Adipocyte (in vitro differentiated cells): ENCODE measurements at regions not wholly inside any gene's neighbourhood (a gene's known extent, or its start where the extent isn't known, plus 50 kb on each side); places are given as distances from the start of the nearest gene placed in this dataset.

ENCODE experiments used
- DNase-seq: peaks from one replicate; pipeline ENCODE4 v3.0.0-alpha.2; 2015; ENCODE audit warnings: low read depth
- H3K27me3 ChIP-seq: replicated peaks from 2 replicates; pipeline ENCODE4 v1.7.0; 2013; ENCODE audit warnings: mild to moderate bottlenecking, low read length, moderate library complexity; ENCODE audit not compliant: control insufficient read depth, insufficient read depth
- H3K36me3 ChIP-seq: 2 replicates; pipeline ENCODE4 v1.7.0; 2013; ENCODE audit warnings: low read length, mild to moderate bottlenecking, moderate library complexity; ENCODE audit not compliant: control insufficient read depth, insufficient read depth, severe bottlenecking
- H3K4me1 ChIP-seq: 2 replicates; pipeline ENCODE4 v1.7.0; 2013; ENCODE audit warnings: mild to moderate bottlenecking, low read length, moderate library complexity; ENCODE audit not compliant: control insufficient read depth, insufficient read depth
- H3K4me3 ChIP-seq: 2 replicates; pipeline ENCODE4 v1.7.0; 2013; ENCODE audit warnings: mild to moderate bottlenecking, low read length, moderate library complexity
- H3K9ac ChIP-seq: 2 replicates; pipeline ENCODE4 v1.7.0; 2013; ENCODE audit warnings: mild to moderate bottlenecking, low read length, moderate library complexity
- H3K9me3 ChIP-seq: 2 replicates; pipeline ENCODE4 v1.7.0; 2013; ENCODE audit warnings: mild to moderate bottlenecking, low read length, moderate library complexity; ENCODE audit not compliant: control insufficient read depth

- Histone ChIP-seq H3K9ac (no peak overlapping the region), H3K4me1 (no peaks in the 10 kb centered on the region), H3K27me3 (no peaks in the 10 kb centered on the region), H3K36me3 (no peaks in the 10 kb centered on the region), H3K4me3 (no peak overlapping the region), H3K9me3 (no peaks in the 10 kb centered on the region)
- no peak for DNase-seq
Measured at GRCh38 chr6:62740596-62740995, 454.6 kb upstream of the KHDRBS2 start.

- DNase-seq = no peak
- no peaks in the 10 kb centered on the region for H3K4me1 ChIP-seq
- no peak overlapping the region for H3K4me3 ChIP-seq
Measured at GRCh38 chr6:62740171-62740570, 454.1 kb upstream of the KHDRBS2 start.

GRCh38 chr6:62737792-62738191 is 451.8 kb upstream of the KHDRBS2 start:
- Histone ChIP-seq H3K27me3 (no peaks in the 10 kb centered on the region), H3K4me1 (no peaks in the 10 kb centered on the region), H3K4me3 (no peak overlapping the region), H3K36me3 (no peaks in the 10 kb centered on the region), H3K9ac (no peak overlapping the region), H3K9me3 (no peaks in the 10 kb centered on the region)
- DNase-seq = no peak

More at GRCh38 chr6:62740171-62740570, 454.1 kb upstream of the KHDRBS2 start:
- H3K9me3 ChIP-seq = no peaks in the 10 kb centered on the region
- no peaks in the 10 kb centered on the region for H3K27me3 ChIP-seq
- H3K36me3 ChIP-seq = no peaks in the 10 kb centered on the region
- H3K9ac ChIP-seq = no peak overlapping the region

- no peak for DNase-seq
- Histone ChIP-seq H3K4me1 (no peaks in the 10 kb centered on the region), H3K9ac (no peak overlapping the region), H3K4me3 (no peak overlapping the region), H3K9me3 (peaks cover 11% of the 10 kb centered on the region), H3K27me3 (no peaks in the 10 kb centered on the region), H3K36me3 (no peaks in the 10 kb centered on the region)
Measured at GRCh38 chr6:62721408-62721807, 435.4 kb upstream of the KHDRBS2 start.

GRCh38 chr6:62716719-62717118 is 430.7 kb upstream of the KHDRBS2 start:
- H3K27me3 ChIP-seq = no peaks in the 10 kb centered on the region
- H3K4me3 ChIP-seq = no peak overlapping the region
- peaks cover 7% of the 10 kb centered on the region for H3K9me3 ChIP-seq
- no peak for DNase-seq
- H3K9ac ChIP-seq = no peak overlapping the region
- no peaks in the 10 kb centered on the region for H3K36me3 ChIP-seq
- H3K4me1 ChIP-seq = no peaks in the 10 kb centered on the region

GRCh38 chr6:62714112-62714511 is 428.1 kb upstream of the KHDRBS2 start:
- DNase-seq = no peak
- Histone ChIP-seq H3K4me1 (no peaks in the 10 kb centered on the region), H3K27me3 (no peaks in the 10 kb centered on the region), H3K9me3 (peaks cover 7% of the 10 kb centered on the region), H3K9ac (no peak overlapping the region), H3K4me3 (no peak overlapping the region), H3K36me3 (no peaks in the 10 kb centered on the region)

GRCh38 chr6:62711750-62712149 is 425.7 kb upstream of the KHDRBS2 start:
- Histone ChIP-seq H3K9me3 (peaks cover 7% of the 10 kb centered on the region), H3K27me3 (no peaks in the 10 kb centered on the region), H3K36me3 (no peaks in the 10 kb centered on the region), H3K4me1 (no peaks in the 10 kb centered on the region), H3K9ac (no peak overlapping the region), H3K4me3 (no peak overlapping the region)
- DNase-seq = no peak

GRCh38 chr6:62707914-62708313 is 421.9 kb upstream of the KHDRBS2 start:
- no peaks in the 10 kb centered on the region for H3K4me1 ChIP-seq

GRCh38 chr6:62707156-62707555 is 421.1 kb upstream of the KHDRBS2 start:
- Histone ChIP-seq H3K36me3 (no peaks in the 10 kb centered on the region), H3K4me1 (no peaks in the 10 kb centered on the region), H3K9ac (no peak overlapping the region), H3K9me3 (no peaks in the 10 kb centered on the region), H3K27me3 (no peaks in the 10 kb centered on the region), H3K4me3 (no peak overlapping the region)
- DNase-seq = no peak

More at GRCh38 chr6:62707914-62708313, 421.9 kb upstream of the KHDRBS2 start:
- no peaks in the 10 kb centered on the region for H3K27me3 ChIP-seq
- H3K9ac ChIP-seq = no peak overlapping the region
- H3K36me3 ChIP-seq = no peaks in the 10 kb centered on the region
- DNase-seq = no peak
- H3K4me3 ChIP-seq = no peak overlapping the region
- H3K9me3 ChIP-seq = no peaks in the 10 kb centered on the region

- Histone ChIP-seq H3K4me1 (no peaks in the 10 kb centered on the region), H3K27me3 (no peaks in the 10 kb centered on the region), H3K36me3 (no peaks in the 10 kb centered on the region), H3K4me3 (no peak overlapping the region), H3K9ac (no peak overlapping the region), H3K9me3 (peaks cover under 1% of the 10 kb centered on the region)
- DNase-seq = no peak
Measured at GRCh38 chr6:62683063-62683462, 397.0 kb upstream of the KHDRBS2 start.

- no peaks in the 10 kb centered on the region for H3K36me3 ChIP-seq
- no peak overlapping the region for H3K9ac ChIP-seq
- DNase-seq = no peak
- no peaks in the 10 kb centered on the region for H3K4me1 ChIP-seq
- no peak overlapping the region for H3K4me3 ChIP-seq
- H3K27me3 ChIP-seq = no peaks in the 10 kb centered on the region
- peaks cover 11% of the 10 kb centered on the region for H3K9me3 ChIP-seq
Measured at GRCh38 chr6:62681108-62681507, 395.1 kb upstream of the KHDRBS2 start.

GRCh38 chr6:62672989-62673388 is 387.0 kb upstream of the KHDRBS2 start:
- Histone ChIP-seq H3K9ac (no peak overlapping the region), H3K27me3 (no peaks in the 10 kb centered on the region), H3K4me1 (no peaks in the 10 kb centered on the region), H3K4me3 (no peak overlapping the region), H3K36me3 (no peaks in the 10 kb centered on the region), H3K9me3 (peaks cover 10% of the 10 kb centered on the region)
- DNase-seq = no peak
